B cell (primary cell): ENCODE measurements at regions not wholly inside any gene's neighbourhood (a gene's known extent, or its start where the extent isn't known, plus 50 kb on each side); places are given as distances from the start of the nearest gene placed in this dataset.

ENCODE experiments used
- ATAC-seq: fragments of 200-7000 bp; cut with Tn5 transposase; one replicate; pipeline ENCODE4 v1.10.0; 2021; ENCODE audit warnings: low read depth, mild to moderate bottlenecking, moderate number of reproducible peaks, moderate library complexity
- CTCF ChIA-PET: fragments of 350-600 bp; sonication (Branson Sonifier 250); formaldehyde crosslinking; loops from one replicate; lab custom pipeline; 2021; ENCODE audit warnings: antibody characterized with exemption, inconsistent platforms; lab: Charles Lee
- POLR2A ChIA-PET: fragments of 350-600 bp; sonication (Branson Sonifier 250); formaldehyde crosslinking; loops from one replicate; lab custom pipeline; 2021; ENCODE audit warnings: antibody characterized with exemption; lab: Charles Lee
- DNase-seq: peaks from one replicate; pipeline ENCODE4 v3.0.0; 2013
- H2AFZ ChIP-seq: 2 replicates; pipeline ENCODE4 v1.6.1; 2012; ENCODE audit warnings: mild to moderate bottlenecking, low read depth, low read length; ENCODE audit not compliant: insufficient read depth, poor library complexity, severe bottlenecking
- H3K27ac ChIP-seq, 2 donors: 1 replicate in 1 of 2; 2 replicates in 1 of 2; pipeline ENCODE4 v1.5.1; 2012 to 2013; ENCODE audit warnings: low read length in 2 of 2, mild to moderate bottlenecking in 2 of 2, moderate library complexity in 1 of 2
- H3K27me3 ChIP-seq, 4 experiments: fragments of 200-600 bp in 1 of 4; sonication (generic) in 1 of 4; replicated peaks in 1 of 4; 1 replicate in 2 of 4; 2 replicates in 2 of 4; pipeline versions ENCODE4 v1.6.1 to v1.7.0; 2013 to 2016; ENCODE audit warnings: low read length in 3 of 4, mild to moderate bottlenecking in 2 of 4, mixed read lengths in 1 of 4, moderate library complexity in 1 of 4; ENCODE audit not compliant: insufficient read depth in 4 of 4, control insufficient read depth in 3 of 4; ENCODE audit errors: control extremely low read depth in 1 of 4
- H3K36me3 ChIP-seq, 2 experiments: replicated peaks in 1 of 2; 1 replicate in 1 of 2; 2 replicates in 1 of 2; pipeline versions ENCODE4 v1.6.1 to v1.7.1; 2013; ENCODE audit warnings: low read length in 1 of 2; ENCODE audit not compliant: insufficient read depth in 2 of 2, control insufficient read depth in 1 of 2; ENCODE audit errors: control extremely low read depth in 1 of 2, extremely low read depth in 1 of 2
- H3K4me1 ChIP-seq, 2 donors: fragments of 200-600 bp in 1 of 2; sonication (generic) in 1 of 2; 1 replicate in 1 of 2; 2 replicates in 1 of 2; pipeline versions ENCODE4 v1.5.1 to v1.6.1; 2013 to 2017; ENCODE audit warnings: low read length in 2 of 2; ENCODE audit not compliant: control insufficient read depth in 2 of 2, insufficient read depth in 2 of 2
- H3K4me2 ChIP-seq: replicated peaks from 2 replicates; pipeline ENCODE3; 2012; ENCODE audit warnings: mild to moderate bottlenecking, low read depth, low read length; ENCODE audit not compliant: poor library complexity, severe bottlenecking
- H3K4me3 ChIP-seq, 5 experiments: fragments of 200-600 bp in 1 of 5; sonication (generic) in 1 of 5; 1 replicate in 3 of 5; 2 replicates in 2 of 5; pipeline versions ENCODE4 v1.5.1 to v1.7.0; 2011 to 2016; ENCODE audit warnings: low read length in 4 of 5, mild to moderate bottlenecking in 4 of 5, low read depth in 2 of 5, control low read depth in 1 of 5, moderate library complexity in 1 of 5; ENCODE audit not compliant: insufficient read depth in 1 of 5; ENCODE audit errors: control extremely low read depth in 1 of 5, extremely low read depth in 1 of 5
- H3K79me2 ChIP-seq: fragments of 200-600 bp; sonication (generic); one replicate; pipeline ENCODE4 v1.6.0; 2016; ENCODE audit warnings: low read length; ENCODE audit not compliant: control insufficient read depth, insufficient read depth
- H3K9ac ChIP-seq: fragments of 200-600 bp; sonication (generic); 2 replicates; pipeline ENCODE4 v1.6.1; 2017; ENCODE audit warnings: mild to moderate bottlenecking, low read length, moderate library complexity
- H3K9me3 ChIP-seq, 3 donors: one replicate each; pipeline versions ENCODE4 v1.6.1 to v1.7.1; 2013; ENCODE audit warnings: low read length in 2 of 3; ENCODE audit not compliant: control insufficient read depth in 2 of 3, insufficient read depth in 1 of 3; ENCODE audit errors: control extremely low read depth in 1 of 3
- H4K20me1 ChIP-seq: 2 replicates; pipeline ENCODE4 v1.6.0; 2012; ENCODE audit warnings: mild to moderate bottlenecking, low read length; ENCODE audit not compliant: insufficient read depth, control insufficient read depth, poor library complexity, severe bottlenecking
- H3K27ac Mint-ChIP-seq: one replicate; pipeline ENCODE4 v1.8.0; 2021; ENCODE audit warnings: mixed read lengths
- H3K27me3 Mint-ChIP-seq: one replicate; pipeline ENCODE4 v1.8.0; 2021; ENCODE audit warnings: mixed read lengths
- H3K4me1 Mint-ChIP-seq: one replicate; pipeline ENCODE4 v1.8.0; 2021; ENCODE audit warnings: mixed read lengths
- H3K4me3 Mint-ChIP-seq: one replicate; pipeline ENCODE4 v1.8.0; 2021; ENCODE audit warnings: mixed read lengths
- H3K9me3 Mint-ChIP-seq: one replicate; pipeline ENCODE4 v1.8.0; 2022; ENCODE audit warnings: mixed read lengths; ENCODE audit not compliant: insufficient read depth
- CTCF ChIP-seq: fragments of 200-600 bp; IDR thresholded peaks from one replicate; pipeline ENCODE4 v1.8.0; 2022; ENCODE audit warnings: antibody characterized with exemption, mild to moderate bottlenecking
- EZH2 ChIP-seq: IDR thresholded peaks from 2 replicates; pipeline ENCODE4 v1.6.1; 2012; ENCODE audit warnings: borderline replicate concordance, low read depth, mild to moderate bottlenecking, moderate library complexity, low read length; ENCODE audit not compliant: insufficient read depth, poor library complexity, severe bottlenecking
- WGBS: methylation state at CpG from one replicate; pipeline ENCODE4 v1.1.5; 2013; ENCODE audit warnings: missing lambda C conversion rate; ENCODE audit not compliant: insufficient coverage; 5-methylcytosine and 5-hydroxymethylcytosine counted together
- intact Hi-C: fragments of 100-400 bp; cut with micrococcal nuclease; formaldehyde crosslinking; loops from one replicate; pipeline ENCODE4 v1.10.0; 2022

DNA sequence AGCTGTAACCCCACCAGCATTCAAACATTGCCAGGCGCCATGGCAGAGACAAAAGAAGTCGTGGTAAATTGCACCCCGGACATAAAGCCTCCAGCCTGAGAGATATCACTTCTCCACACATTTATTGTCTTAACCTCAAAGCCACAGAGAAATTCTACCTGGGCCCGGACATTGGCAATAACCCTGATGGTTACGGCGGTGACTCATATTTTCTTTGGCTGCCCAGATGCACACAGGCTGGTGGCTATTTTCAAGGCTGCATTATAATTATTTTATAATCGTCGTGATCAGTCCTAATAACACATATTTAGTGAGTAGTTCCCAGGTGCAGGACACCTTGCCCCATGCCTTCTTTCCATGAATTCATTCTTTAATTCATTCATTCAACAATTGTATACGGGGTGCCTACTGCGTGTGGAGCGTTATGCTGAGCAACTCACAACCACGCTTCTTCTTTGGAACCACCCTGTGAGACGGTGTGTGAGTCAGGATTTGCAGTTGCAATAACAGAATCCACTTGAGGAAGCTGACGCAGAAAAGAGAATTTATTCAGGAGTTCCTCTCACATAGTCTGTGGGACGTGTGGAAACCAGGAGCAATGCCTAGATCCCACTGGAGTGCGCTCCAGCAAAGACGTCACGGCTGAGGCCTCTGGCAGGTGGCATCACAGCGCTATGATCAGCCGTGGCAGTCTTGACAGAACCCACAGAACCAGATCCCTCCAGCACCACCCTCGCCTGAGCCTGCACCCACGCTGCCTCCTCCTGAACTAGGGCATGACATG lies 245.7 kb downstream of the FOXL1 start:
- Histone ChIP-seq H3K27ac (no peak overlapping the region), H3K36me3 (no peaks in the 10 kb centered on the region), H3K27me3 (peaks cover 0 to 7% (median 0%) of the 10 kb centered on the region in 4 experiments), H3K9me3 (peaks cover 0 to 8% (median 0%) of the 10 kb centered on the region in 3 donors), H3K4me1 (no peaks in the 10 kb centered on the region), H2AFZ (no peak overlapping the region), H3K79me2 (no peaks in the 10 kb centered on the region), H3K9ac (no peak overlapping the region), H3K4me3 (no peak overlapping the region), H3K4me2 (no peak overlapping the region), H4K20me1 (no peaks in the 10 kb centered on the region)
- peaks cover 29% of the 10 kb centered on the region for H3K27me3 Mint-ChIP-seq
- ATAC-seq = no peak
- intact Hi-C loops = no loop called here
- no peak for TF ChIP-seq CTCF
- no peak for TF ChIP-seq EZH2
- POLR2A ChIA-PET = no interaction called here
- no peak overlapping the region for H3K4me3 Mint-ChIP-seq
- 86% methylated on average over 17 of the region's 22 CpGs for WGBS
- no peak for DNase-seq
- CTCF ChIA-PET = no interaction called here
- no peak overlapping the region for H3K27ac Mint-ChIP-seq
- H3K4me1 Mint-ChIP-seq = no peaks in the 10 kb centered on the region
- H3K9me3 Mint-ChIP-seq = no peaks in the 10 kb centered on the region

GRCh38 chr16:86824751-86825296 lies 246.5 kb downstream of the FOXL1 start:
- 81% methylated on average over 8 of the region's 18 CpGs for WGBS
- Histone ChIP-seq H3K9me3 (peaks cover 0 to 7% (median 0%) of the 10 kb centered on the region in 3 donors), H2AFZ (no peak overlapping the region)

More at GRCh38 chr16:86824751-86825296, 246.5 kb downstream of the FOXL1 start:
- intact Hi-C loops = no loop called here
- TF ChIP-seq CTCF (no peak), EZH2 (no peak)
- ATAC-seq = no peak
- no peak for DNase-seq
- Histone ChIP-seq H3K9ac (no peak overlapping the region), H3K36me3 (no peaks in the 10 kb centered on the region), H3K4me3 (no peak overlapping the region), H3K4me2 (no peak overlapping the region), H3K4me1 (no peaks in the 10 kb centered on the region), H3K79me2 (no peaks in the 10 kb centered on the region), H3K27ac (no peak overlapping the region), H3K27me3 (peaks cover 0 to 7% (median 0%) of the 10 kb centered on the region in 4 experiments), H4K20me1 (no peaks in the 10 kb centered on the region)
- Mint-ChIP-seq H3K4me3 (no peak overlapping the region), H3K27ac (no peak overlapping the region), H3K9me3 (no peaks in the 10 kb centered on the region), H3K4me1 (no peaks in the 10 kb centered on the region), H3K27me3 (peaks cover 37% of the 10 kb centered on the region)
- ChIA-PET POLR2A (no interaction called here), CTCF (no interaction called here)
